Psoas muscle (tissue), 7 donors: ENCODE measurements at regions not wholly inside any gene's neighbourhood (a gene's known extent, or its start where the extent isn't known, plus 50 kb on each side); places are given as distances from the start of the nearest gene placed in this dataset.

Experiments used
- ATAC-seq, 4 donors: fragments of 200-7000 bp; cut with Tn5 transposase; one replicate each; pipeline ENCODE4 v1.9.1; 2020; ENCODE audit warnings: moderate library complexity in 3 of 4, mild to moderate bottlenecking in 2 of 4
- DNase-seq, 2 donors: peaks; one replicate each; pipeline ENCODE4 v3.0.0-alpha.2; 2020
- H3K27ac ChIP-seq: fragments of 200-600 bp; one replicate; pipeline ENCODE4 v1.8.0; 2022
- H3K27me3 ChIP-seq, 3 donors: fragments of 200-600 bp in 1 of 3; one replicate each; pipeline versions ENCODE4 v1.6.1 to v1.8.0; 2013 to 2022; ENCODE audit warnings: low read length in 2 of 3, mild to moderate bottlenecking in 2 of 3, moderate library complexity in 1 of 3; ENCODE audit not compliant: insufficient read depth in 3 of 3
- H3K36me3 ChIP-seq, 2 donors: fragments of 200-600 bp in 1 of 2; one replicate each; pipeline versions ENCODE4 v1.6.1 to v1.8.0; 2013 to 2022; ENCODE audit warnings: low read depth in 1 of 2, mild to moderate bottlenecking in 1 of 2, moderate library complexity in 1 of 2; ENCODE audit not compliant: insufficient read depth in 1 of 2
- H3K4me1 ChIP-seq: fragments of 200-600 bp; one replicate; pipeline ENCODE4 v1.8.0; 2022
- H3K4me3 ChIP-seq: fragments of 200-600 bp; one replicate; pipeline ENCODE4 v1.8.0; 2022; ENCODE audit warnings: mild to moderate bottlenecking
- H3K9me3 ChIP-seq: fragments of 200-600 bp; one replicate; pipeline ENCODE4 v1.8.0; 2022
- WGBS, 3 donors: extraction: QIAGEN DNeasy Blood & Tissue Kit; methylation state at CpG; one replicate each; pipeline versions ENCODE4 v1.1.6 to v1.1.7; 2013; 5-methylcytosine and 5-hydroxymethylcytosine counted together
- intact Hi-C, 2 donors: fragments of 100-400 bp; cut with DNase I; formaldehyde crosslinking; loops; one replicate each; pipeline versions ENCODE4 v1.11.0 to v1.14.2; 2022
- TF ChIP-seq, protein P1 (sequence below): fragments of 200-600 bp; IDR thresholded peaks from one replicate; pipeline ENCODE4 v1.8.0; 2022; ENCODE audit warnings: antibody characterized with exemption
- donor health status: healthy with polysubstance abuse.
- donor health status: DM: no; HTN: no; CAD: no; lungs with moderate emphysema.
- donor health status: Bipolar disorder and iron deficiency.
- donor health status: healthy.
- donor health status: DM: yes; HTN: yes; CAD: no.
- donor health status: DM: no; HTN: no; CAD: no.
- donor health status: DM: yes; HTN: yes; CAD: no.

DNA sequence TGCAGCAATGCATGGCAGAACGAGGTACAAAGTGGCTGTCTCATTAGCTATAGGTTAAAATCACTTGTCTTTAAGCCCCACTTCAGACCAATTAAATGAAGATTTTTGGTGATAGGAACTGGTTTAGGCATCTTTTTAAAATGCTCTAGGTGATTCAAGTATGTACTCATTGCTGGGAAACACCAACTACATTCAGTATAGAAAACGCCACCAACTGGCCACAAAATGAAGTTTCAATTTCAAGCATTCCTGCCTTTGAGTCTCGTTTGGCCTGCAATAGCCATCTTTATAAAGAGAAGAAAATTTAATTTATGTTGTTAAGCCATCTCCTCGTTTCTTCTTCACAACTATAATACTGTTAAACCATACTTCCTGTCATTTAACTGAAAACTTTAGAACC lies 587.9 kb downstream of the GBE1 start:
- Histone ChIP-seq H3K9me3 (no peaks in the 10 kb centered on the region), H3K36me3 (no peaks in the 10 kb centered on the region), H3K4me3 (no peak overlapping the region), H3K27ac (no peak overlapping the region), H3K4me1 (no peaks in the 10 kb centered on the region), H3K27me3 (no peaks in the 10 kb centered on the region)
- intact Hi-C loops: no loop called here
- no peak for DNase-seq
- no peak for ATAC-seq
- TF ChIP-seq, protein P1, sequence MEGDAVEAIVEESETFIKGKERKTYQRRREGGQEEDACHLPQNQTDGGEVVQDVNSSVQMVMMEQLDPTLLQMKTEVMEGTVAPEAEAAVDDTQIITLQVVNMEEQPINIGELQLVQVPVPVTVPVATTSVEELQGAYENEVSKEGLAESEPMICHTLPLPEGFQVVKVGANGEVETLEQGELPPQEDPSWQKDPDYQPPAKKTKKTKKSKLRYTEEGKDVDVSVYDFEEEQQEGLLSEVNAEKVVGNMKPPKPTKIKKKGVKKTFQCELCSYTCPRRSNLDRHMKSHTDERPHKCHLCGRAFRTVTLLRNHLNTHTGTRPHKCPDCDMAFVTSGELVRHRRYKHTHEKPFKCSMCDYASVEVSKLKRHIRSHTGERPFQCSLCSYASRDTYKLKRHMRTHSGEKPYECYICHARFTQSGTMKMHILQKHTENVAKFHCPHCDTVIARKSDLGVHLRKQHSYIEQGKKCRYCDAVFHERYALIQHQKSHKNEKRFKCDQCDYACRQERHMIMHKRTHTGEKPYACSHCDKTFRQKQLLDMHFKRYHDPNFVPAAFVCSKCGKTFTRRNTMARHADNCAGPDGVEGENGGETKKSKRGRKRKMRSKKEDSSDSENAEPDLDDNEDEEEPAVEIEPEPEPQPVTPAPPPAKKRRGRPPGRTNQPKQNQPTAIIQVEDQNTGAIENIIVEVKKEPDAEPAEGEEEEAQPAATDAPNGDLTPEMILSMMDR: no peak
- WGBS, 3 donors: 40 to 47% (median 47%) methylated on average over 4 of the region's 4 CpGs

DNA sequence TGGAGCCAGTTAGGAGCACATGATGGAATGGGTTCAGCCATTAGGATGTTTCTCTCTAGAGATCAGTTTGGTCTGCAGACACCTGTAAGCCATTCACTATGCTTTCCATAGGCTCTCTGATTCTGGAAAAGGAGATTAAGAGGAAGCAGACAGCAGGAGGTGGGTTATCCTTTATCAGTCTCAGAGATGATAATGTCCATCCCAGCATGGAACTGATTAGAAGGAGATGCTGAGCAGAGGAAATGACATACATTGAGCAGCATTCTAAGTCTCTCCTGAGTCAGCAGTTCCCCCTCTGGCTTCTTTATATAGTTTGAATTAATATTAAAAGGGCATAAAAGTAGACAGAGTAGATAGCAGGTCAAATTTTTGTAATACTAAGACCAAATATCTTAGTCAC lies 591.1 kb downstream of the GBE1 start:
- Histone ChIP-seq H3K9me3 (no peaks in the 10 kb centered on the region), H3K4me3 (no peak overlapping the region), H3K4me1 (no peaks in the 10 kb centered on the region), H3K27ac (no peak overlapping the region), H3K27me3 (no peaks in the 10 kb centered on the region), H3K36me3 (no peaks in the 10 kb centered on the region)
- intact Hi-C loops: no loop called here
- ATAC-seq: no peak
- DNase-seq: no peak
- TF ChIP-seq, protein P1: no peak

DNA sequence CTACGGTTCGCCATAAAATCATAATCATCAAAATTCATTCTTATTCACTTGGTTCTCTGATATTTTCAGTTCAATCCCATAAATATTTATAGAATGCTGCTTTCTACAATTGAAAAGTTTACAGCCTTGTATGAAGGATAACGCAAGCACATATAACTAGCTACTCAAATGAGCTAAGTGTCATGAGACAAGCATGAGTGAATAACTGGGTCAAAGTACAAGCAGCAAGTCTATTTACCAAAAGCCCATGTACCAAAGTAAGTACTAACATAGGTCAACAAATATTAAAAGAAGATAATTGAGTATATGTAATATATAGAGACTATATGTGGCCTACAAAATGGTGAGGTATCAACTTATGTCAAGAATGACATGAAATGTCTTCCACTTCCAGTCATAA lies 596.6 kb downstream of the GBE1 start:
- Histone ChIP-seq H3K4me3 (no peak overlapping the region), H3K4me1 (no peaks in the 10 kb centered on the region), H3K27ac (no peak overlapping the region), H3K36me3 (no peaks in the 10 kb centered on the region), H3K27me3 (no peaks in the 10 kb centered on the region), H3K9me3 (no peaks in the 10 kb centered on the region)
- intact Hi-C loops: no loop called here
- 94 to 96% (median 94%) methylated on average over 3 of the region's 3 CpGs for WGBS, 3 donors
- no peak for ATAC-seq
- no peak for DNase-seq
- TF ChIP-seq, protein P1: no peak

DNA sequence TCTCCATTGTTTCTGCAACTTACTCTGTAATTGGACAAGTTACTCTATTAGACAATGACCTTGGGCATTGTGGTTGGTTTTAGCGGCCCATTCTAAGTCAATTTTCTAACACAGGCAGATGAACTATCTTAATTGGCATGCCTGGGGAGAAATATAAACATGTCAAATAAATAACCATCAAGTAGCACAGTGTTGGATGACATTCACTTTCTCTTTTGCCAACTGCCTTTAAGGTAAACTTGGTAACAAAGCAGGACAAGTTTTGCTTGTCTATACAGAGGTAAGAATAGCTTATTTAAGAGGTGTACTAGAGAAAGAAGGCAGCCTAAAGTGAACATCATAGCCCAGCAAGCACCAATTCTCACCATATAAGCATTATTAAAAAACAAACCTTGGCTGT lies 599.6 kb downstream of the GBE1 start:
- H3K4me1 ChIP-seq: no peaks in the 10 kb centered on the region
- WGBS, 3 donors: 68 to 74% (median 71%) methylated on average over 1 of the region's 1 CpG
- intact Hi-C loops: no loop called here
- no peaks in the 10 kb centered on the region for H3K36me3 ChIP-seq
- TF ChIP-seq, protein P1: no peak
- no peaks in the 10 kb centered on the region for H3K27me3 ChIP-seq
- ATAC-seq: no peak
- H3K9me3 ChIP-seq: no peaks in the 10 kb centered on the region
- H3K4me3 ChIP-seq: no peak overlapping the region
- no peak overlapping the region for H3K27ac ChIP-seq
- no peak for DNase-seq

DNA sequence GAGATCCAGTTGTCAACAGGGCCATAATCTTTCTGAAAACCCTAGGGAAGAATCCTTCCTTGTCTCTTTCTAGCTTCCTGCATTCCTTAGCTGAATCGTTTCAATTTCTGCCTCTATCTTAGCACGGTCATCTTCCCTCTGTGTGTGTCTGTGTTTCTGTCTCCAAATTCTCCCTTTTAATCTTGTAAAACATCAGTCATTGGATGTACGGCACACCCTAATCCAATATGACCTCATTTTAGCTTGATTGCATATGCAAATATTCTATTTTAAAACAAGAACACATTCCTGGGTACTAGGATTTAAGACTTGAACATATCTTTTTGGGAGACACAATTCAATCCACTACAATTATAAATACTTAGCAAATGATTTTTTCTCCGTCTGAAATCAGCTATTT lies 600.3 kb downstream of the GBE1 start:
- H3K4me3 ChIP-seq: no peak overlapping the region
- H3K27ac ChIP-seq: no peak overlapping the region
- TF ChIP-seq, protein P1: no peak
- no peaks in the 10 kb centered on the region for H3K27me3 ChIP-seq
- intact Hi-C loops: no loop called here
- ATAC-seq: no peak
- WGBS, 3 donors: 44 to 46% (median 45%) methylated on average over 4 of the region's 4 CpGs
- H3K4me1 ChIP-seq: no peaks in the 10 kb centered on the region
- no peaks in the 10 kb centered on the region for H3K9me3 ChIP-seq
- no peaks in the 10 kb centered on the region for H3K36me3 ChIP-seq
- no peak for DNase-seq
